ENCODE measurements at regions not wholly inside any gene's neighbourhood (a gene's known extent, or its start where the extent isn't known, plus 50 kb on each side); places are given as distances from the start of the nearest gene placed in this dataset.

GRCh38 chr9:87156247-87156646 is 208.9 kb upstream of the GAS1 start:
- no peak for TF ChIP-seq CTCF (IDR thresholded peaks at IDR 0.05)
- TF ChIP-seq POLR2A (IDR thresholded peaks at IDR 0.05): no peak

Measured in testis (tissue), 2 donors.